H9 (cell line): ENCODE measurements at regions not wholly inside any gene's neighbourhood (a gene's known extent, or its start where the extent isn't known, plus 50 kb on each side); places are given as distances from the start of the nearest gene placed in this dataset.

Experiments
- DNase-seq: peaks from one replicate; pipeline ENCODE4 v3.0.0-alpha.2; 2017
- H2AFZ ChIP-seq: one replicate; pipeline ENCODE4 v1.6.1; 2013; ENCODE audit warnings: mild to moderate bottlenecking, low read length, control low read depth, moderate library complexity
- H2AK5ac ChIP-seq: 2 replicates; pipeline ENCODE4 v1.6.1; 2013; ENCODE audit warnings: low read length, control low read depth, mixed read lengths; ENCODE audit not compliant: insufficient read length
- H2BK120ac ChIP-seq: one replicate; pipeline ENCODE4 v1.6.1; 2013; ENCODE audit warnings: low read depth, mild to moderate bottlenecking, low read length, control low read depth, inconsistent platforms; ENCODE audit not compliant: poor library complexity, severe bottlenecking
- H2BK12ac ChIP-seq: 2 replicates; pipeline ENCODE4 v1.6.1; 2013; ENCODE audit warnings: low read length, control low read depth, mixed read lengths, low read depth; ENCODE audit not compliant: insufficient read length
- H2BK15ac ChIP-seq: 2 replicates; pipeline ENCODE4 v1.6.1; 2013; ENCODE audit warnings: low read depth, low read length, control low read depth
- H2BK20ac ChIP-seq: one replicate; pipeline ENCODE4 v1.6.1; 2013; ENCODE audit warnings: low read depth, mild to moderate bottlenecking, low read length, control low read depth, inconsistent platforms; ENCODE audit not compliant: poor library complexity, severe bottlenecking
- H2BK5ac ChIP-seq: 2 replicates; pipeline ENCODE4 v1.6.1; 2013; ENCODE audit warnings: low read length, control low read depth, mixed read lengths; ENCODE audit not compliant: insufficient read length
- H3K14ac ChIP-seq: 2 replicates; pipeline ENCODE4 v1.6.1; 2013; ENCODE audit warnings: low read length, control low read depth; ENCODE audit not compliant: insufficient read depth
- H3K18ac ChIP-seq: 2 replicates; pipeline ENCODE4 v1.6.1; 2013; ENCODE audit warnings: low read depth, mild to moderate bottlenecking, mixed read lengths, low read length, control low read depth; ENCODE audit not compliant: insufficient read length
- H3K23ac ChIP-seq: 2 replicates; pipeline ENCODE4 v1.6.1; 2013; ENCODE audit warnings: low read length, control low read depth, mixed read lengths, low read depth; ENCODE audit not compliant: insufficient read length
- H3K23me2 ChIP-seq: 2 replicates; pipeline ENCODE4 v1.6.1; 2013; ENCODE audit warnings: low read depth, mild to moderate bottlenecking, mixed read lengths, low read length, control low read depth; ENCODE audit not compliant: insufficient read length, poor library complexity, severe bottlenecking
- H3K27ac ChIP-seq: 2 replicates; pipeline ENCODE4 v1.5.1; 2013; ENCODE audit warnings: low read length, control low read depth, mixed read lengths, low read depth; ENCODE audit not compliant: insufficient read length
- H3K27me3 ChIP-seq: 2 replicates; pipeline ENCODE4 v1.6.1; 2013; ENCODE audit warnings: low read length, control low read depth, inconsistent platforms; ENCODE audit not compliant: insufficient read depth
- H3K4ac ChIP-seq: 2 replicates; pipeline ENCODE4 v1.6.1; 2013; ENCODE audit warnings: low read depth, mild to moderate bottlenecking, control low read depth, inconsistent platforms, low read length, moderate library complexity
- H3K4me1 ChIP-seq: 2 replicates; pipeline ENCODE4 v1.6.1; 2013; ENCODE audit warnings: low read length, control low read depth, inconsistent platforms; ENCODE audit not compliant: insufficient read depth
- H3K4me2 ChIP-seq: 2 replicates; pipeline ENCODE4 v1.6.1; 2013; ENCODE audit warnings: low read length, control low read depth, mixed read lengths; ENCODE audit not compliant: insufficient read length, insufficient read depth
- H3K56ac ChIP-seq: 2 replicates; pipeline ENCODE4 v1.6.1; 2013; ENCODE audit warnings: low read depth, mild to moderate bottlenecking, mixed read lengths, low read length, control low read depth; ENCODE audit not compliant: insufficient read length
- H3K79me1 ChIP-seq: 2 replicates; pipeline ENCODE4 v1.6.1; 2013; ENCODE audit warnings: low read depth, mild to moderate bottlenecking, moderate library complexity, low read length, control low read depth, inconsistent platforms; ENCODE audit not compliant: insufficient read depth, poor library complexity, severe bottlenecking
- H3K79me2 ChIP-seq: 2 replicates; pipeline ENCODE4 v1.6.1; 2013; ENCODE audit warnings: low read length, control low read depth, inconsistent platforms; ENCODE audit not compliant: insufficient read depth
- H3K9ac ChIP-seq: 2 replicates; pipeline ENCODE4 v1.6.1; 2013; ENCODE audit warnings: low read length, control low read depth, mixed read lengths; ENCODE audit not compliant: insufficient read length; ENCODE audit errors: extremely low read depth
- H3K9me3 ChIP-seq: one replicate; pipeline ENCODE4 v1.6.1; 2013; ENCODE audit warnings: low read depth, low read length, inconsistent platforms; ENCODE audit not compliant: control insufficient read depth
- H3T11ph ChIP-seq: one replicate; pipeline ENCODE4 v1.6.1; 2013; ENCODE audit warnings: mild to moderate bottlenecking, low read length, control low read depth, inconsistent platforms
- H4K20me1 ChIP-seq: one replicate; pipeline ENCODE4 v1.6.1; 2013; ENCODE audit not compliant: control insufficient read depth, insufficient read length, insufficient read depth
- H4K5ac ChIP-seq: 2 replicates; pipeline ENCODE4 v1.6.1; 2013; ENCODE audit warnings: low read depth, mild to moderate bottlenecking, mixed read lengths, low read length, control low read depth; ENCODE audit not compliant: insufficient read length
- H4K8ac ChIP-seq: replicated peaks from 2 replicates; pipeline ENCODE4 v1.6.1; 2013; ENCODE audit warnings: low read length, control low read depth, mixed read lengths, low read depth; ENCODE audit not compliant: insufficient read length
- H4K91ac ChIP-seq: 2 replicates; pipeline ENCODE4 v1.6.1; 2013; ENCODE audit warnings: low read depth, mild to moderate bottlenecking, moderate library complexity, mixed read lengths, low read length, control low read depth; ENCODE audit not compliant: insufficient read length
- H3K27ac Mint-ChIP-seq, 3 experiments: 2 replicates in 2 of 3; 3 replicates in 1 of 3; pipeline ENCODE4 v1.8.0; 2020 to 2021; ENCODE audit warnings: mixed read lengths in 3 of 3, mild to moderate bottlenecking in 1 of 3, moderate library complexity in 1 of 3
- H3K27me3 Mint-ChIP-seq: 2 replicates; pipeline ENCODE4 v1.8.0; 2021; ENCODE audit warnings: low read depth, mild to moderate bottlenecking, moderate library complexity, mixed read lengths
- H3K36me3 Mint-ChIP-seq, 3 experiments: 2 replicates in 2 of 3; 3 replicates in 1 of 3; pipeline ENCODE4 v1.8.0; 2020 to 2021; ENCODE audit warnings: low read depth in 3 of 3, mixed read lengths in 3 of 3; ENCODE audit not compliant: insufficient read depth in 1 of 3
- H3K4me1 Mint-ChIP-seq, 2 experiments: 2 replicates each; pipeline ENCODE4 v1.8.0; 2020; ENCODE audit warnings: mixed read lengths in 2 of 2
- H3K4me3 Mint-ChIP-seq, 2 experiments: 2 replicates in 1 of 2; 3 replicates in 1 of 2; pipeline ENCODE4 v1.8.0; 2020 to 2021; ENCODE audit warnings: mild to moderate bottlenecking in 2 of 2, mixed read lengths in 2 of 2, moderate library complexity in 1 of 2
- H3K9me3 Mint-ChIP-seq, 2 experiments: 2 replicates in 1 of 2; 3 replicates in 1 of 2; pipeline ENCODE4 v1.8.0; 2020; ENCODE audit warnings: mild to moderate bottlenecking in 2 of 2, mixed read lengths in 2 of 2, moderate library complexity in 1 of 2
- CTCF ChIP-seq: fragments of 200-600 bp; sonication (generic); conservative IDR thresholded peaks from 3 replicates; pipeline ENCODE4 v1.8.0; 2021; ENCODE audit warnings: antibody characterized with exemption, mild to moderate bottlenecking
- WGBS: extraction: QIAGEN DNeasy Blood & Tissue Kit; methylation state at CpG from one replicate; pipeline ENCODE4 v1.1.7; 2013; ENCODE audit warnings: missing lambda C conversion rate, low lambda C conversion rate, mixed read lengths; ENCODE audit not compliant: insufficient read length; ENCODE audit errors: extremely low coverage; 5-methylcytosine and 5-hydroxymethylcytosine counted together

GRCh38 chr9:103364753-103365152 is 369.6 kb downstream of the CYLC2 start:
- H3K27me3 ChIP-seq: no peaks in the 10 kb centered on the region
- no peak overlapping the region for H3K27ac ChIP-seq
- no peak overlapping the region for H3K18ac ChIP-seq
- no peaks in the 10 kb centered on the region for H3K4me1 ChIP-seq
- no peak overlapping the region for H3K4ac ChIP-seq
- no peak overlapping the region for H3K9ac ChIP-seq
- no peaks in the 10 kb centered on the region for H3K4me1 Mint-ChIP-seq
- no peak overlapping the region for H2BK5ac ChIP-seq
- no peak overlapping the region for H3T11ph ChIP-seq
- no peaks in the 10 kb centered on the region for H3K9me3 ChIP-seq
- no peaks in the 10 kb centered on the region for H3K27me3 Mint-ChIP-seq
- no peak overlapping the region for H4K8ac ChIP-seq
- H3K23me2 ChIP-seq: no peaks in the 10 kb centered on the region
- H2AK5ac ChIP-seq: no peak overlapping the region
- no CpG with 5 or more reads among the region's 2 CpGs for WGBS
- H2AFZ ChIP-seq: no peak overlapping the region
- no peaks in the 10 kb centered on the region for H3K36me3 Mint-ChIP-seq
- no peak for TF ChIP-seq CTCF
- H4K20me1 ChIP-seq: no peaks in the 10 kb centered on the region
- no peak overlapping the region for H3K23ac ChIP-seq
- H3K79me1 ChIP-seq: no peaks in the 10 kb centered on the region
- H2BK12ac ChIP-seq: no peak overlapping the region
- H4K5ac ChIP-seq: no peak overlapping the region
- no peak overlapping the region for H3K14ac ChIP-seq
- H3K79me2 ChIP-seq: no peaks in the 10 kb centered on the region
- H3K56ac ChIP-seq: no peak overlapping the region
- H4K91ac ChIP-seq: no peak overlapping the region
- no peak for DNase-seq
- H3K27ac Mint-ChIP-seq: no peak overlapping the region; a peak in 1 of 7 replicates
- no peak overlapping the region for H3K4me2 ChIP-seq
- H2BK20ac ChIP-seq: no peak overlapping the region
- no peak overlapping the region for H2BK15ac ChIP-seq
- no peaks in the 10 kb centered on the region for H3K9me3 Mint-ChIP-seq
- H3K4me3 Mint-ChIP-seq: no peak overlapping the region
- no peak overlapping the region for H2BK120ac ChIP-seq
